HL-60 (cell line): ENCODE measurements at regions not wholly inside any gene's neighbourhood (a gene's known extent, or its start where the extent isn't known, plus 50 kb on each side); places are given as distances from the start of the nearest gene placed in this dataset.

Experiments
- DNase-seq, 2 experiments: peaks; one replicate each; pipeline ENCODE4 v3.0.0-alpha.2; 2010 to 2020; ENCODE audit warnings: low read depth in 1 of 2, low spot score in 1 of 2
- H3K27ac ChIP-seq: fragments of 250-450 bp; sonication (Bioruptor Pico); replicated peaks from 2 replicates; pipeline ENCODE4 v1.5.1; 2020; ENCODE audit warnings: mild to moderate bottlenecking, moderate library complexity
- H3K27me3 ChIP-seq: fragments of 250-450 bp; sonication (Bioruptor Pico); 2 replicates; pipeline ENCODE4 v1.5.1; 2021; ENCODE audit warnings: mild to moderate bottlenecking, moderate library complexity; ENCODE audit not compliant: insufficient read depth, poor library complexity, severe bottlenecking
- H3K4me3 ChIP-seq: replicated peaks from 2 replicates; pipeline ENCODE4 v1.5.1; 2011; ENCODE audit warnings: mild to moderate bottlenecking, control low read depth, low read length; ENCODE audit not compliant: insufficient read depth
- CTCF ChIP-seq: IDR thresholded peaks from one replicate; pipeline ENCODE4 v1.5.1; 2011; ENCODE audit warnings: low read length, control low read depth, inconsistent platforms; ENCODE audit not compliant: insufficient read depth
- GABPA ChIP-seq: IDR thresholded peaks from 2 replicates; pipeline ENCODE4 v1.6.1; 2012; ENCODE audit warnings: low read depth
- POLR2AphosphoS5 ChIP-seq: IDR thresholded peaks from 2 replicates; pipeline ENCODE4 v1.6.1; 2012; ENCODE audit warnings: low read depth
- REST ChIP-seq: IDR thresholded peaks from 2 replicates; pipeline ENCODE4 v1.6.1; 2012; ENCODE audit warnings: low read depth; ENCODE audit not compliant: insufficient replicate concordance
- SPI1 ChIP-seq: IDR thresholded peaks from 2 replicates; pipeline ENCODE4 v1.6.1; 2012; ENCODE audit warnings: low read depth, mild to moderate bottlenecking, borderline replicate concordance

GRCh38 chr10:64813391-64813790, 1292.2 kb downstream of the REEP3 start:
- no peak for DNase-seq
- Histone ChIP-seq H3K27me3 (no peaks in the 10 kb centered on the region), H3K27ac (no peak overlapping the region), H3K4me3 (no peak overlapping the region)
- no peak for TF ChIP-seq SPI1
- no peak for TF ChIP-seq POLR2AphosphoS5
- TF ChIP-seq GABPA = no peak
- TF ChIP-seq REST = no peak
- TF ChIP-seq CTCF = no peak

GRCh38 chr10:64814201-64814600, 1293.0 kb downstream of the REEP3 start:
- Histone ChIP-seq H3K27me3 (no peaks in the 10 kb centered on the region), H3K4me3 (no peak overlapping the region), H3K27ac (no peak overlapping the region)
- TF ChIP-seq REST (no peak), GABPA (no peak), CTCF (no peak), POLR2AphosphoS5 (no peak), SPI1 (no peak)
- DNase-seq = no peak

- Histone ChIP-seq H3K27ac (no peak overlapping the region), H3K4me3 (no peak overlapping the region), H3K27me3 (no peaks in the 10 kb centered on the region)
- DNase-seq = no peak
- no peak for TF ChIP-seq GABPA
- TF ChIP-seq REST = no peak
- no peak for TF ChIP-seq SPI1
- TF ChIP-seq POLR2AphosphoS5 = no peak
- no peak for TF ChIP-seq CTCF
These were observed 1308.7 kb downstream of the REEP3 start for GRCh38 chr10:64829888-64830412.
